Medulla oblongata (tissue), 1 donor: ENCODE measurements at regions not wholly inside any gene's neighbourhood (a gene's known extent, or its start where the extent isn't known, plus 50 kb on each side); places are given as distances from the start of the nearest gene placed in this dataset.

ENCODE experiments used
- DNase-seq: peaks from one replicate; pipeline ENCODE4 v3.0.0-alpha.2; 2015; ENCODE audit errors: extremely low spot score

- no peak for DNase-seq
Observed at GRCh38 chr3:67876261-67876660, 221.8 kb upstream of the SUCLG2 start.

DNA sequence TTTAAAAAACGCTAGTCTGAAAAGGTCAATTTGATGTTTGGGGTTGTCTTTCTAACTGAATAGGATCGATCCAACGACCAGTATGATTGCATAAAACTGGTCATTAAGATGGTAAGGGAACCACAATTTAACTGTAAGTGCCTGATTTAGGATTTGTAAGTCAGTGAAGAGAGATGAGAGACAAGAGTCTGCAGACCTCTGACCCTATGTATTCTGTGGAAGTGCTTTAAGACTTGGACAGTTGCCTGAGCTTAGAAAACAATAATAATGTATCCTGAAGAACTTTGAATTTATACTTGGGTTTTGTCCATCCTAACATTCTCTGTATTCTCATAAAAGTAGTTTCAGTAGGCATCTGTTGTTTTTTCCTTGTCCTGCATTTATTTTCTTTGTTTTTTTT is 221.4 kb upstream of the SUCLG2 start:
- DNase-seq: no peak

DNA sequence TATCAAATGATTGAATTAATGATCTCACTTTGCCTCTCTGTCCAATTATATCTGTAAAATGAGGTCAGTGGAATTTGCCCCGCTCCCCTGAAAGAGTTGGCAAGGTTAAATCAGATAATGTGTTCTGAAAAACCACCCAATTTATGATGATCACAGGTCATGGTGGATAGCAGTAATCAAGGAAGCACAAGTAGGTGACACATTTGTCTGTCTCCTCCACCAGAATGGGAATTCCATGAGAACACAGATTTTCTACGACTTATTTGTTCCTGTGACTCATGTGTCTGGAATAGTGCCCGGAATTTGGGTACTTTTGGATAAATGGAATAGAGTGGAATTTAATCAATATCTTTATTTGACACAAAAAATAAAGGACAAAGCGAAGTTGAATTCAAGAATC is 220.9 kb upstream of the SUCLG2 start:
- DNase-seq: no peak

GRCh38 chr3:67870477-67870876 is 216.1 kb upstream of the SUCLG2 start:
- DNase-seq: no peak

- DNase-seq: no peak
Observed at GRCh38 chr3:67866571-67866970, 212.2 kb upstream of the SUCLG2 start.

DNA sequence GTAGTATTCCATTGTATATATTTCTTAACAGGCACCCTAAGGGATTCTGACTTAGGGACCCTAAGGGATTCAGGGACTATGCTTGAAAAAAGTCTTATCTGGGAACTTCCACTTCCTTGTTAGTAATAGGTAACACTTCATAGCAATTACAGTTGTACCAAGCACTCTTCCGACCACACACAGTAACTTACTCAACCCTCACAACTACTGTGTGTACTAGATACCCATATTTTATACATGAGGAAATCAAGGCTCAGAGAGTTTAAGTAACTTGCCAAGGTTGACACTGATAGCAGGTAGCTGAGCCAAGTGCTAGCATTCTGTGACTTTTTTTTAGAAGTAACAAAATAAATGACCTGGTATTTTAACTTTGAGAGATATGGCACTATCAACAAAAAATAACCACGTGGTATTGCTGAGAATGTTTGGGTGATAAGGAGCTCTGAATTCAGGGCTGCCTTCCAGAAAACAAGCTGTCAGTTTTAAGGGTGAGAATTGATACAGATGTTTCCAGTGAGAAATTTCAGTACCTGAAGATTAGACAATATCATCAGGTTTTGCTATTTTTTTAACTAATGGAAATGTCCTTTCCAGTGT is 210.3 kb upstream of the SUCLG2 start:
- DNase-seq: no peak

GRCh38 chr3:67863869-67864268 is 209.5 kb upstream of the SUCLG2 start:
- DNase-seq: no peak

GRCh38 chr3:67860429-67860828 is 206.0 kb upstream of the SUCLG2 start:
- no peak for DNase-seq

DNA sequence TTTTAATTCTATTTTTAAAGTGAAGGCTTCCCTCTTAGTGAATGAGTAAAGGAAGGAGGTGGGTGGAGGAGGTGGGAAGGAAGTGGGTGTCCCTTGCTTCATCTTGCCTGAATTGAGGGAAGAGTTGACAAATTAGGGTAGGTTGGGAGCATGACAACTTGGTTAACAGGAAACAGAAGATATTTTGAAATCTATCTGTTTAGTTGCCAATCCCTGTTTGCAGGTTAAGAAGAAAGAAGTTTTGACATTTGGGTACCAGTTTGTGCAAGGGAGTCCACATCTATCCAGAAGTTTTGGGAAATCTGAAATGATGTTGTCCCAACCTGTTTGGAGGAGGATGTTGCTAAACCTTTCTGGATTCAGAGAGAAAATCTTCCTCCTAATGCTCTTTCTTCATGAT is 204.1 kb upstream of the SUCLG2 start:
- DNase-seq: no peak

DNA sequence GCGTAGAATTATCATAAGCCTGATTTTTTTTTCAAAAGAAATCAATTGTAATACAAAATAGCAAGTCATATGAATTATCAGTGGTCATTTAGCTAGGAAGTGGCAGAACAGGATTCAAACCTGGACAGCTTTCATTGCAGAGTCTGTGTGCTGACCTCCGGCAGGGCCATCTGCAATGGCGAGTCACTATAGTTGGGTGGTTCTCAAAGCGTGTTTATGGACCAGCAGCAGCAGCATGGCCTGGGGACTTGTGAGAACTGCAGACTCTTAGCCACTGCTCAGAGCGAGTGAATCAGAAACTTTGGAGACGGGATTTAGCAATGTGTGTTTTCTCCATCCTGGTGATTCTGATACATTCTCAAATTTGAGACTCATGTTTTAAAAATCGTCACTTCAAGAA is 202.3 kb upstream of the SUCLG2 start:
- no peak for DNase-seq

DNA sequence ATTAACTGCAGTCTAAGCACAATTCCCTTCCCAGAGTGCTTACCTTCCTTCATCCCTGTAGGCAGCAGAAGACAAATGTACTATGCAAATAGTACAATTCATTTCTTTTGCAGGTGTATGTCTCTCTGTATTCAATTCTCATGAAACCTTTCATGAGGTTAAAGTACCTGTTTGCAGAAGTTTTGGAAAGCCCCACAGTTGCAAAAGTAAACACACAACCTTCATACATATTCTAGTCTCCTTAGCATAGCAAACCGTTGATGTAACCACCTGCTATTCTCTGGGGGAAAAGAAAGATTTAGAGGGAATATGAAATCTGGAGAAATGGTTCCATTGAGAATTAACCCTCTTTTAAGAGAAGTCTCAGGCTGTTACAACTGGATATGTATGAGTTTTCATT is 200.3 kb upstream of the SUCLG2 start:
- DNase-seq: no peak

DNA sequence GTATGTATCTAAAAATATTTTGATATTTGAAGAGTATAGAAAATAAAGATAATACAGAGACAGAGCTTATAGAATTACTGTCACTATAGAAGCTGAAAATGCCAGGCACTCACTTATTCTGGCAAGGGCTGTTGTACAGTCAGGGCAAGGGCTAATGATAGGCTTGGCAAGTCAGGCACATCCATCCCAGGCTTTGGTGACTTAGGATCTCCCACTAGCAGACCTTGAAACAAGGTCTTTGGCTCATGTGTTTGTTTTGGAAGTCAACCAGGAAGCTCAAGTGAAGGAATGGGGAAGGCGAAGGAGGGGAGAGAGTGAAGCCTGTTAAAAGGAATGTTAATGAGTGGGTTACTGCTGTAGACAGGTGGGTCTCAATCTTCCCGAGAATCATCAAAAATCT is 199.1 kb upstream of the SUCLG2 start:
- no peak for DNase-seq

- no peak for DNase-seq
Observed at GRCh38 chr3:67848299-67848698, 193.9 kb upstream of the SUCLG2 start.

DNA sequence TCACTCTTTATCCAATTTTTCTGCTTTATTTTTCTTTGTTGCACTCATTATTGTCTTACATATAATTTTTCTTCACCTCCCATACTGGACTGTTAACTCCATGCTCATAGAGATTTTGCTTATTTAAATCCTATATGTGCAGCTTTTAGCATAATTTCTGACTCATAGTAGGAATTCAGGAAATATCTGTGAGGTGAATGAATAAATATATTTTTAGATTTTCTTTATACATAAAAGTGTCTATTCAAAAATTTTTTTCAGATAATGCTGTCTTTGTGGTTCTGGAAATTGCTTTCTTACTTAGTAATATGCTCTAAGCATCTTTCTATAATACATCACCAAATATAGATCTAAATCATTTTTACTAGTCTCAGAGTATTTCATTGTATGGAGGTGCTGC is 191.8 kb upstream of the SUCLG2 start:
- no peak for DNase-seq

DNA sequence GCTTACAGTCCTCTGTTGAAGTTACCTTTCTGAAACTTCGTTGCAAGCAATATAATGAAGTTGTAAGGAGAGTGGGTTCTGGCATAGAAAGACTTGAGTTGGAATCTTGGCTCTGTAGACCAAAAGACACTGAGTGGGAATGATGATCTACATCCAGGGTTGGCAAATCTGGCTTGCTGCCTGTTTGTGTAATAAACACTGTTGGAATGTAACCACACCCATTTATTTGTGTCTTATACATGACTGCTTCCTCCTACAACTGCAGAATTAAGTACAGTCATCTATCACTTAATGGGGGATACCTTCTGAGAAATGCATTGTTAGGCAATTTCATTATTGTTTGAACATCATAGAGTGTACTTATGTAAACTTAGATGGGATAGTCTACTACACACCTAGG is 178.4 kb upstream of the SUCLG2 start:
- DNase-seq: no peak

DNA sequence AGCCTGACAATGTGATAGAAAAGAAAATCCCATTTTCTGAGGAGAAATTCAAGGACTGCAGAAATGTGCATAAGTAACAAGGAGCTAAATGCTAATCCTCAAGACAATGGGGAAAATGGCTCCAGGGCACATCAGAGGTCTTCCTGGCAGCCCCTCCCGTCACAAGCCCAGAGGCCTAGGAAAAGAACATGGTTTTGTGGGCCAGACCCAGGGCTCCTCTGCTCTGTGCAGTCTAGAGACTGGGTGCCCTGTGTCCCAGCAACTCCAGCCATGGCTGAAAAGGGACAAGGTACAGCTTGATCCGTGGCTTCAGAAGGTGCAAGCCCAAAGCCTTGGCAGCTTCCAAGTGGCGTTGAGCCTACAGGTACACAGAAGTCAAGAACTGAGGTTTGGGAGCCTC is 176.8 kb upstream of the SUCLG2 start:
- DNase-seq: no peak

GRCh38 chr3:67828486-67829010 is 174.1 kb upstream of the SUCLG2 start:
- DNase-seq: no peak

DNA sequence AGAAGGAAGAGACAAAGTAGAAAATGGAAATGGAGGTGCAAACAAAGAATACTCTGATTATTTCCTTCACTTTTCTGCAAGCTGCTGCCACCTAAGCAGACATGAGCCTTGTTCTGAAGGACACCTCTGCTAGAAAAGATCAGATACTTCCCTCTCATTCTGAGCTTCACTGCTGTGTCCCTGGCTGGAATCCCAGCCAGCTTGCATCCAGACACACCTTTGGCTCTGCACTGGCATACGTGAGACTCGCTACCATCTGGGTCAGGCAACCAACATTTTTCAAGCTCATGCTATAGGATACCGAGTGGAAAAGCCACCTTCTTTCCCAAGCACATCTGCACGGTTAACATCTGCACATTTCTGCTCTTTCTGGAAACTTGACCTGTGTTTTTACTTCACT is 166.7 kb upstream of the SUCLG2 start:
- DNase-seq: no peak

DNA sequence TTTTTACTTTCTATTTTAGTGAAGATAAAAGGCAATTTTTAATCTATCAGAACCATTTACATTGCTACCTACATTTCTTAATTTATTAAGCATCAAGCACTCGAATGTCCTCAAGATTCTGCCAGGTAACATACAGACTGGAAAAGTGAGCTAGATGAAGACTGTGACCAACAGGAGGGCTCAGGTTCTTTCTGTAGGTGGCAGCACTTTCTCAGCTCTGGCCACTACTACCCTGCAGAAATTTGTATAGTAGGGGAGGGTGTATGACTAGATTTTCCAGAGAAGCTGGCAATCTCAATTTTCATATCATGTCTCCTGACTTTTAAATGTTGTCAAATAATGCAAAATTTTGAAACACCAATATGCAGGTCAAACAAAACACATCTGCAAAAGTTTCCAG is 165.0 kb upstream of the SUCLG2 start:
- DNase-seq: peak; percentile 17

DNA sequence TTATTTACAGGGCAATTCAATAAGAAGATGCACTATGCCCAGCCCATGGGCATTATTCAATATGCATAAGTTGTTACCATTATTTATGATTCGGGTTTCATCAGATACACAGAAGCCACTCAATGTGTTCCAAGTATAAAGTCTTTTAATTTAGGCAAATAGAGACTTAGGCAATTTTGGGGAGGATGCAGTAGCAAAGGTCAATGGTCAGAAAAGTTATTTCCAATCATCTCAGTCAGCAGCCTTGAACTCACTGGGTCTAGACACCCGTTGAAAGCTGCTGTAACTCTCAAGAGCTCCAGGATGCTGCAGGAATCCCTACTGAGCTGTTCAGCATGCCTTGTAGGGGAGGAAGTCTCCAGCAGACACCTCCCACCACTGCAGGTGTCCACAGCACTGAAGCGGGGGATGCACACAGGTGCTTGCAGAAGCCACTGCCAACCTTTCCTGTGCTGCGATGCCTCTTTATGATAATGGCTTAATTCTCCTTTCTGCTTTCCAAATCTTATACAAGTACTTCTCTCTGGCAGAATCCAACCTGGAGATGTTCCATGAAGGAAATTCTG is 155.0 kb upstream of the SUCLG2 start:
- no peak for DNase-seq

GRCh38 chr3:67808906-67809305 is 154.5 kb upstream of the SUCLG2 start:
- no peak for DNase-seq

DNA sequence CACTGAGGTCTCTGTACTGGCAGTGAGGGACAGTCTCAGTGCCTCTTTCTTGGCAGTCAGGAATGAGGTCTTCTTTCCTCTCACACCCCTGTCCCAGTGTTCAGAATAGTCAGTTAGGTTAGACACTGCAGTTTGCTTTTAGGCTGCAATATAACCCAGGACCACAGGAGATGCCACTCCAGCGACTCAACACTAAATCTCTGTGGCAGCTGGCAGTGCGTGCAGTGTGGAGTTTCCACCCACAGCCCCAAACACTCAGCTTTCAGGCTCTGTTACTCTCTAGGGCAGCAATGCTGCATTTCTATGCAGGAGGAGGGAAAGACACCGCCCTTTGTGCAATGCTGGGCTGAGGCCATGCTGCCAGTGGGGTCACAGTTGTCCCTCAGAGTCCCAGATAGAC is 150.2 kb upstream of the SUCLG2 start:
- no peak for DNase-seq

- DNase-seq: no peak
Observed at GRCh38 chr3:67804089-67804488, 149.7 kb upstream of the SUCLG2 start.

DNA sequence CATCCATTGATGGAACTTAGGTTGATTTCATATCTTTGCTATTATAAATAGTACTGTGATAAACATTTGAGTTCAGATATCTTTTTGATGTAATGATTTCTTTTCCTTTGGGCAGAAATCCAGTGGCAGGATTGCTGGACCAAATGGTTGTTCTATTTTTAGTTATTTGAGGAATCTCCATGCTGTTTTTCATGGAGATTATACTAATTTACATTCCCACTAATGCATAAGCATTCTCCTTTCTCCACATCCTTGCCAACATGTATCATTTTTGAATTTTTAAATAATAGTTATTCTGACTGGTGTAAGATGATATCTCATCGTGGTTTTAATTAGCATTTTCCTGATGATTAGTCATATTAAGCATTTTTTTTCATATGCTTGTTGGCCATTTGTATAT is 144.0 kb upstream of the SUCLG2 start:
- DNase-seq: no peak
